GM12864 (cell line): ENCODE measurements at regions not wholly inside any gene's neighbourhood (a gene's known extent, or its start where the extent isn't known, plus 50 kb on each side); places are given as distances from the start of the nearest gene placed in this dataset.

Experiments
- DNase-seq: peaks from one replicate; pipeline ENCODE4 v3.0.0-alpha.2; 2011; ENCODE audit warnings: low read depth
- H3K4me3 ChIP-seq: 2 replicates; pipeline ENCODE4 v1.5.1; 2011; ENCODE audit warnings: mild to moderate bottlenecking, low read depth, low read length, control low read depth
- TF ChIP-seq, protein P1 (sequence below): IDR thresholded peaks from 2 replicates; pipeline ENCODE4 v1.5.1; 2011; ENCODE audit warnings: low read depth, mild to moderate bottlenecking, moderate library complexity, low read length, control low read depth, inconsistent platforms; ENCODE audit errors: missing control alignments

DNA sequence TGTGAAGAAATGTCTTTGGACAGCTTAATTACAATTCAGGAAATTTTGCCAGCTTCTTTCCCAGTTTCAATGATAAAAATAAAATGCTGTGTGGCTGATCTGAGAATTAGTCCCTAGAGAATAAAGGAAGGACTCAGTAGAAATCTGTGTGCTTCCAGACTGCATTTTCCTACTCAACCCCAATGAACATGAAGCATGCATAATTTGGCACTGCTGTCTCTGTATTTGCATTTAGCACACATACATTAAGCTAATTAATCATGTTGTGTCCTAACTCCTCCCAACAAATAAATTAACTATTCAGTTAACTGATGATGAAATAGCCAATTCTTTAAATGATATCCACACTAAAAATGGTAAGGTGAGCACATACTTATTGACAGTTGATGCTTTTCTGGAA, 380.0 kb upstream of the RORB start:
- DNase-seq, result no peak
- TF ChIP-seq, protein P1, sequence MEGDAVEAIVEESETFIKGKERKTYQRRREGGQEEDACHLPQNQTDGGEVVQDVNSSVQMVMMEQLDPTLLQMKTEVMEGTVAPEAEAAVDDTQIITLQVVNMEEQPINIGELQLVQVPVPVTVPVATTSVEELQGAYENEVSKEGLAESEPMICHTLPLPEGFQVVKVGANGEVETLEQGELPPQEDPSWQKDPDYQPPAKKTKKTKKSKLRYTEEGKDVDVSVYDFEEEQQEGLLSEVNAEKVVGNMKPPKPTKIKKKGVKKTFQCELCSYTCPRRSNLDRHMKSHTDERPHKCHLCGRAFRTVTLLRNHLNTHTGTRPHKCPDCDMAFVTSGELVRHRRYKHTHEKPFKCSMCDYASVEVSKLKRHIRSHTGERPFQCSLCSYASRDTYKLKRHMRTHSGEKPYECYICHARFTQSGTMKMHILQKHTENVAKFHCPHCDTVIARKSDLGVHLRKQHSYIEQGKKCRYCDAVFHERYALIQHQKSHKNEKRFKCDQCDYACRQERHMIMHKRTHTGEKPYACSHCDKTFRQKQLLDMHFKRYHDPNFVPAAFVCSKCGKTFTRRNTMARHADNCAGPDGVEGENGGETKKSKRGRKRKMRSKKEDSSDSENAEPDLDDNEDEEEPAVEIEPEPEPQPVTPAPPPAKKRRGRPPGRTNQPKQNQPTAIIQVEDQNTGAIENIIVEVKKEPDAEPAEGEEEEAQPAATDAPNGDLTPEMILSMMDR, result no peak
- H3K4me3 ChIP-seq, result no peak overlapping the region

- TF ChIP-seq, protein P1, result no peak
- no peak for DNase-seq
- no peak overlapping the region for H3K4me3 ChIP-seq
These were observed 379.4 kb upstream of the RORB start for GRCh38 chr9:74117731-74118130.

GRCh38 chr9:74120061-74120460, 377.1 kb upstream of the RORB start:
- no peak overlapping the region for H3K4me3 ChIP-seq
- DNase-seq, result no peak
- TF ChIP-seq, protein P1, result no peak

DNA sequence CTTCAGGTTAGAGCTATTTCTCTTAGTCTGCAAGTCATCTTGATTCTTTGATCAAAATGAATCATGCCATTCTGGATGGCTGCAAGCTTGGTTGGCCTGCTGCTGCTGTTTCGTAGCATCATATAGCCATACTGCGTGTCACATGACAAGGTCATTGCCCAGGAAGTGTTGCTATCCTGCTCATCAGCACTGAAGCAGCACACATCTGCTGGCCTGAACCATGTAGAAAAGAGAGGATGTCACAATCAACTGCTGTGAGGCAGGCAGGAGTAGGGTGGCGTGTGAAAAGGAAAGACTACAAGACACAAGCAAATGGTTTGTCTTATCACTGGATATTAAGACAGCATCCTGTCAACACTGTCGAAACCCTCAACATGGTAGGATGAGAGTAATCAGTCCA, 376.7 kb upstream of the RORB start:
- TF ChIP-seq, protein P1, result no peak
- DNase-seq, result no peak
- no peak overlapping the region for H3K4me3 ChIP-seq

- TF ChIP-seq, protein P1, result no peak
- H3K4me3 ChIP-seq, result no peak overlapping the region
- no peak for DNase-seq
These were observed 374.9 kb upstream of the RORB start for GRCh38 chr9:74122216-74122615.

DNA sequence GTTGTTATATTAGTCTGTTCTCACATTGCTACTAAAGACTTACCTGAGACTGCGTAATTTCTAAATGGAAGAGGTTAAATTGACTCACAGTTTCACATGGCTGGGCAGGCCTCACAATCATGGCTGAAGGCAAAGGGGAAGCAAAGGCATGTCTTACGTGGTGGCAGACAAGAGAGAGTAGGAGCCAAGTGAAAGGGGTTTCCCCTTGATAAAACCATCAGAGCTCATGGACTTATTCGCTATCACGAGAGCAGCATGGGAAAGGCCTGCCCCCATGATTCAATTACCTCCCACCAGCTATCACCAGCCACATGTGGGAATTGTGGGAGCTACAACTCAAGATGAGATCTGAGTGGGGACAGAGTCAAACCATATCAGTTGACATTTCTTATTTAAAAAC, 374.5 kb upstream of the RORB start:
- TF ChIP-seq, protein P1, result no peak
- DNase-seq, result no peak
- H3K4me3 ChIP-seq, result no peak overlapping the region

DNA sequence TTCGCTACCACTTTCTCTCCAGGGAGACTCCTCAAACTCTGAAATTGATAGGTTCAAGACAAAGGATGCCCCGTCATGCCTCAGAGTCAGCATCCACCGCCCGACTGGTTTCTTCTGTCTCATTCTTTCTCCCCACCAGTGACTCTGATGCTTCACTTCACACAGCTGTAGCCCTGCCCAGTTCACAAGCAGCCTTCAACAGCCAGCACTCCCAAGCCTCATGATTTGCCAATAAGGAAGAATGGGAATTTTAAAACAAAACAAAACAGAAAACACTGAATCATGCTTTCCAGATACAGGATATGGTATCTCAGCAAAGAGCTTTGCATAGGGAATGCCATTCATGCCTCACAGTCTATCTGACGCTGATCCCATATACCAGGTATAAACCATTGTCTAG, 371.2 kb upstream of the RORB start:
- TF ChIP-seq, protein P1, result no peak
- no peak overlapping the region for H3K4me3 ChIP-seq
- no peak for DNase-seq
